ENCODE measurements at regions not wholly inside any gene's neighbourhood (a gene's known extent, or its start where the extent isn't known, plus 50 kb on each side); places are given as distances from the start of the nearest gene placed in this dataset.
"Not testable (repeated sequence)": the region's sequence is repeated elsewhere in the genome, so short reads cannot be mapped to it uniquely, and the experiment has no call there.

DNA sequence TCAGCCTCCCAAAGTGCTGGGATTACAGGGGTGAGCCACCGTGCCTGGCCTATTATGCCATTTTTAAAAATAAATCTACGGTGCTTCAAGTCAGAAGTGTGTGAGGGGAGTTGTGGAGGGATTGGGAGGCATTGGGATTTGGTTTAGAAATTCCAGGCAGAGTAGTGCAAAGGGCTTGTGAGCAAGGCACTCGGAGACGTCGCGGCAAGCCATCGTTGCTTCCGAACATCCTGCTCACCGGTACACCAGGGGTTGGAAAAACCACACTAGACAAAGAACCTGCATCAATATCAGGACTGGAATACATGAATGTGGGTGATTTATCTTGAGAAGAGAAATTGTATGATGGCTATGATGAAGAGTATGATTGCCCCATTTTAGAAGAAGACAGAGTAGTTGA is 227.0 kb downstream of the ALG10 start:
- H3K27ac ChIP-seq (ENCODE audit: extremely low read depth, low read depth, low read length) = no peak overlapping the region
- no peaks in the 10 kb centered on the region for H3K9me3 ChIP-seq (ENCODE audit: control insufficient read depth, insufficient read depth, low read depth, low read length)
- no peaks in the 10 kb centered on the region for H3K36me3 ChIP-seq (ENCODE audit: control insufficient read depth in 2 of 2, insufficient read depth in 1 of 2, low read length in 2 of 2)
- TF ChIP-seq ZNF837 (tag by site-specific recombination; IDR thresholded peaks at IDR 0.05) (no peak), MZF1 (tag by site-specific recombination; IDR thresholded peaks at IDR 0.05; ENCODE audit: borderline replicate concordance) (no peak), ZNF626 (tag by site-specific recombination; IDR thresholded peaks at IDR 0.05) (no peak), ZNF585B (tag by site-specific recombination; IDR thresholded peaks at IDR 0.05) (no peak), ZNF830 (tag by site-specific recombination; IDR thresholded peaks at IDR 0.05; ENCODE audit: low read depth) (no peak), ZNF133 (tag by site-specific recombination; IDR thresholded peaks at IDR 0.05) (no peak), KLF8 (tag by site-specific recombination; IDR thresholded peaks at IDR 0.05) (no peak), PRDM1 (tag by site-specific recombination; IDR thresholded peaks at IDR 0.05) (no peak), ZNF114 (tag by site-specific recombination; IDR thresholded peaks at IDR 0.05) (no peak), ZIC2 (tag by site-specific recombination; IDR thresholded peaks at IDR 0.05) (no peak), SCRT1 (tag by site-specific recombination; IDR thresholded peaks at IDR 0.05; ENCODE audit: borderline replicate concordance) (no peak), ZNF366 (tag by site-specific recombination; conservative IDR thresholded peaks at IDR 0.05) (no peak), ZNF623 (tag by site-specific recombination; IDR thresholded peaks at IDR 0.05) (no peak), SP2 (tag by site-specific recombination; IDR thresholded peaks at IDR 0.05) (no peak), ZNF423 (tag by site-specific recombination; IDR thresholded peaks at IDR 0.05) (no peak)
- TF ChIP-seq, protein P1, sequence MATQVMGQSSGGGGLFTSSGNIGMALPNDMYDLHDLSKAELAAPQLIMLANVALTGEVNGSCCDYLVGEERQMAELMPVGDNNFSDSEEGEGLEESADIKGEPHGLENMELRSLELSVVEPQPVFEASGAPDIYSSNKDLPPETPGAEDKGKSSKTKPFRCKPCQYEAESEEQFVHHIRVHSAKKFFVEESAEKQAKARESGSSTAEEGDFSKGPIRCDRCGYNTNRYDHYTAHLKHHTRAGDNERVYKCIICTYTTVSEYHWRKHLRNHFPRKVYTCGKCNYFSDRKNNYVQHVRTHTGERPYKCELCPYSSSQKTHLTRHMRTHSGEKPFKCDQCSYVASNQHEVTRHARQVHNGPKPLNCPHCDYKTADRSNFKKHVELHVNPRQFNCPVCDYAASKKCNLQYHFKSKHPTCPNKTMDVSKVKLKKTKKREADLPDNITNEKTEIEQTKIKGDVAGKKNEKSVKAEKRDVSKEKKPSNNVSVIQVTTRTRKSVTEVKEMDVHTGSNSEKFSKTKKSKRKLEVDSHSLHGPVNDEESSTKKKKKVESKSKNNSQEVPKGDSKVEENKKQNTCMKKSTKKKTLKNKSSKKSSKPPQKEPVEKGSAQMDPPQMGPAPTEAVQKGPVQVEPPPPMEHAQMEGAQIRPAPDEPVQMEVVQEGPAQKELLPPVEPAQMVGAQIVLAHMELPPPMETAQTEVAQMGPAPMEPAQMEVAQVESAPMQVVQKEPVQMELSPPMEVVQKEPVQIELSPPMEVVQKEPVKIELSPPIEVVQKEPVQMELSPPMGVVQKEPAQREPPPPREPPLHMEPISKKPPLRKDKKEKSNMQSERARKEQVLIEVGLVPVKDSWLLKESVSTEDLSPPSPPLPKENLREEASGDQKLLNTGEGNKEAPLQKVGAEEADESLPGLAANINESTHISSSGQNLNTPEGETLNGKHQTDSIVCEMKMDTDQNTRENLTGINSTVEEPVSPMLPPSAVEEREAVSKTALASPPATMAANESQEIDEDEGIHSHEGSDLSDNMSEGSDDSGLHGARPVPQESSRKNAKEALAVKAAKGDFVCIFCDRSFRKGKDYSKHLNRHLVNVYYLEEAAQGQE (tag by site-specific recombination; IDR thresholded peaks at IDR 0.05) = no peak
- TF ChIP-seq, protein P2, sequence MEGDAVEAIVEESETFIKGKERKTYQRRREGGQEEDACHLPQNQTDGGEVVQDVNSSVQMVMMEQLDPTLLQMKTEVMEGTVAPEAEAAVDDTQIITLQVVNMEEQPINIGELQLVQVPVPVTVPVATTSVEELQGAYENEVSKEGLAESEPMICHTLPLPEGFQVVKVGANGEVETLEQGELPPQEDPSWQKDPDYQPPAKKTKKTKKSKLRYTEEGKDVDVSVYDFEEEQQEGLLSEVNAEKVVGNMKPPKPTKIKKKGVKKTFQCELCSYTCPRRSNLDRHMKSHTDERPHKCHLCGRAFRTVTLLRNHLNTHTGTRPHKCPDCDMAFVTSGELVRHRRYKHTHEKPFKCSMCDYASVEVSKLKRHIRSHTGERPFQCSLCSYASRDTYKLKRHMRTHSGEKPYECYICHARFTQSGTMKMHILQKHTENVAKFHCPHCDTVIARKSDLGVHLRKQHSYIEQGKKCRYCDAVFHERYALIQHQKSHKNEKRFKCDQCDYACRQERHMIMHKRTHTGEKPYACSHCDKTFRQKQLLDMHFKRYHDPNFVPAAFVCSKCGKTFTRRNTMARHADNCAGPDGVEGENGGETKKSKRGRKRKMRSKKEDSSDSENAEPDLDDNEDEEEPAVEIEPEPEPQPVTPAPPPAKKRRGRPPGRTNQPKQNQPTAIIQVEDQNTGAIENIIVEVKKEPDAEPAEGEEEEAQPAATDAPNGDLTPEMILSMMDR (tag by site-specific recombination; IDR thresholded peaks at IDR 0.05) = no peak
- TF ChIP-seq, protein P3, sequence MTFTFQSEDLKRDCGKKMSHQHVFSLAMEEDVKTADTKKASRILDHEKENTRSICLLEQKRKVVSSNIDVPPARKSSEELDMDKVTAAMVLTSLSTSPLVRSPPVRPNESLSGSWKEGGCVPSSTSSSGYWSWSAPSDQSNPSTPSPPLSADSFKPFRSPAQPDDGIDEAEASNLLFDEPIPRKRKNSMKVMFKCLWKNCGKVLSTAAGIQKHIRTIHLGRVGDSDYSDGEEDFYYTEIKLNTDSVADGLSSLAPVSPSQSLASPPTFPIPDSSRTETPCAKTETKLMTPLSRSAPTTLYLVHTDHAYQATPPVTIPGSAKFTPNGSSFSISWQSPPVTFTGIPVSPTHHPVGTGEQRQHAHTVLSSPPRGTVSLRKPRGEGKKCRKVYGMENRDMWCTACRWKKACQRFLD (tag by site-specific recombination; IDR thresholded peaks at IDR 0.05) = no peak
- H3K4me1 ChIP-seq (ENCODE audit: control insufficient read depth, insufficient read depth, low read length) = 0 out of 2 replicates have a peak, but pooled peaks cover 2% of the 10 kb centered on the region
- no peak overlapping the region for H3K4me3 ChIP-seq (ENCODE audit: low read depth, low read length)
- POLR2A ChIA-PET = interaction anchor here (0.7 kb wide), 1 partner anchor 290 kb away, joined by 3 read pairs; no protein-coding TSS in a partner anchor
- CTCF ChIA-PET = no interaction called here

DNA sequence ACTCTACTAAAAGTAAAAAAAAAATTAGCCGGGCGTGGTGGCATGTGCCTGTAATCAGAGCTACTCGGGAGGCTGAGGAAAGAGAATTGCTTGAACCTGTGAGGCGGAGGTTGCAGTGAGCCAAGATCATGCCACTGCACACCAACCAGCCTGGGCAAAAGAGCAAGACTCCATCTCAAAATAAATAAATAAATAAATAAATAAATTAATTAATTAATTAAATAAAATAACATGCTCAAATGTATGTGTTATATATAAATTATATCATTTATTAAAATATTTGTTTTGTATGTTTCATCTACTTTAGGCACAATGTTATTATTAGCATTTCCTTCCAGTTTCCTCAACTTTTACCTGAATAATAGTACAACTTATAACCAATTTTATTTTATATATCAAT is 229.6 kb downstream of the ALG10 start:
- CTCF ChIA-PET; H3K36me3 ChIP-seq (ENCODE audit: control insufficient read depth in 2 of 2, insufficient read depth in 1 of 2, low read length in 2 of 2); H3K4me3 ChIP-seq (ENCODE audit: low read depth, low read length); H3K9me3 ChIP-seq (ENCODE audit: control insufficient read depth, insufficient read depth, low read depth, low read length); POLR2A ChIA-PET; H3K4me1 ChIP-seq (ENCODE audit: control insufficient read depth, insufficient read depth, low read length); H3K27ac ChIP-seq (ENCODE audit: extremely low read depth, low read depth, low read length): not testable (repeated sequence)
- TF ChIP-seq ZNF623 (tag by site-specific recombination; IDR thresholded peaks at IDR 0.05) (peak; percentile 33), ZNF555 (tag by site-specific recombination; conservative IDR thresholded peaks at IDR 0.05) (peak; percentile 64), ZNF140 (tag by site-specific recombination; IDR thresholded peaks at IDR 0.05) (peak; percentile 38; the same call in 1 of the 2 replicates), ZNF426 (tag by site-specific recombination; IDR thresholded peaks at IDR 0.05) (peak; percentile 51)
- TF ChIP-seq, protein P4, sequence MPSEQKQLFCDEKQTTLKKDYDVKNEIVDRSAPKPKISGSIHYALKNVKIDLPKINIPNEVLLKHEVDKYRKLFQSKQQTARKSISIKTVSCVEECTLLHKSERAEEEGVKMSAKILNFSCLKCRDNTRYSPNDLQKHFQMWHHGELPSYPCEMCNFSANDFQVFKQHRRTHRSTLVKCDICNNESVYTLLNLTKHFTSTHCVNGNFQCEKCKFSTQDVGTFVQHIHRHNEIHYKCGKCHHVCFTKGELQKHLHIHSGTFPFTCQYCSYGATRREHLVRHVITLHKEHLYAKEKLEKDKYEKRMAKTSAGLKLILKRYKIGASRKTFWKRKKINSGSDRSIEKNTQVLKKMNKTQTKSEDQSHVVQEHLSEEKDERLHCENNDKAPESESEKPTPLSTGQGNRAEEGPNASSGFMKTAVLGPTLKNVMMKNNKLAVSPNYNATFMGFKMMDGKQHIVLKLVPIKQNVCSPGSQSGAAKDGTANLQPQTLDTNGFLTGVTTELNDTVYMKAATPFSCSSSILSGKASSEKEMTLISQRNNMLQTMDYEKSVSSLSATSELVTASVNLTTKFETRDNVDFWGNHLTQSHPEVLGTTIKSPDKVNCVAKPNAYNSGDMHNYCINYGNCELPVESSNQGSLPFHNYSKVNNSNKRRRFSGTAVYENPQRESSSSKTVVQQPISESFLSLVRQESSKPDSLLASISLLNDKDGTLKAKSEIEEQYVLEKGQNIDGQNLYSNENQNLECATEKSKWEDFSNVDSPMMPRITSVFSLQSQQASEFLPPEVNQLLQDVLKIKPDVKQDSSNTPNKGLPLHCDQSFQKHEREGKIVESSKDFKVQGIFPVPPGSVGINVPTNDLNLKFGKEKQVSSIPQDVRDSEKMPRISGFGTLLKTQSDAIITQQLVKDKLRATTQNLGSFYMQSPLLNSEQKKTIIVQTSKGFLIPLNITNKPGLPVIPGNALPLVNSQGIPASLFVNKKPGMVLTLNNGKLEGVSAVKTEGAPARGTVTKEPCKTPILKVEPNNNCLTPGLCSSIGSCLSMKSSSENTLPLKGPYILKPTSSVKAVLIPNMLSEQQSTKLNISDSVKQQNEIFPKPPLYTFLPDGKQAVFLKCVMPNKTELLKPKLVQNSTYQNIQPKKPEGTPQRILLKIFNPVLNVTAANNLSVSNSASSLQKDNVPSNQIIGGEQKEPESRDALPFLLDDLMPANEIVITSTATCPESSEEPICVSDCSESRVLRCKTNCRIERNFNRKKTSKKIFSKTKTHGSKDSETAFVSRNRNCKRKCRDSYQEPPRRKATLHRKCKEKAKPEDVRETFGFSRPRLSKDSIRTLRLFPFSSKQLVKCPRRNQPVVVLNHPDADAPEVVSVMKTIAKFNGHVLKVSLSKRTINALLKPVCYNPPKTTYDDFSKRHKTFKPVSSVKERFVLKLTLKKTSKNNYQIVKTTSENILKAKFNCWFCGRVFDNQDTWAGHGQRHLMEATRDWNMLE (tag by site-specific recombination; conservative IDR thresholded peaks at IDR 0.05; ENCODE audit: low read depth) = peak; percentile 58; the same call in 1 of the 2 replicates
